Esophagus muscularis mucosa (tissue), 3 donors: ENCODE measurements at regions not wholly inside any gene's neighbourhood (a gene's known extent, or its start where the extent isn't known, plus 50 kb on each side); places are given as distances from the start of the nearest gene placed in this dataset.

ENCODE experiments used
- CTCF ChIP-seq, 3 experiments: fragments of 200-600 bp in 2 of 3; fragments of 450-650 bp in 1 of 3; sonication (generic) in 2 of 3; IDR thresholded peaks; one replicate each; pipeline ENCODE4 v1.5.1; 2017 to 2019; ENCODE audit warnings: antibody characterized with exemption in 3 of 3, mild to moderate bottlenecking in 2 of 3, moderate library complexity in 1 of 3
- POLR2A ChIP-seq: fragments of 450-650 bp; IDR thresholded peaks from one replicate; pipeline ENCODE4 v1.6.1; 2017; ENCODE audit warnings: antibody characterized with exemption, moderate library complexity, mild to moderate bottlenecking, low read depth
- POLR2AphosphoS5 ChIP-seq, 2 donors: sonication (generic); formaldehyde crosslinking; IDR thresholded peaks; one replicate each; pipeline ENCODE4 v1.6.1; 2017; ENCODE audit warnings: antibody characterized with exemption in 2 of 2

DNA sequence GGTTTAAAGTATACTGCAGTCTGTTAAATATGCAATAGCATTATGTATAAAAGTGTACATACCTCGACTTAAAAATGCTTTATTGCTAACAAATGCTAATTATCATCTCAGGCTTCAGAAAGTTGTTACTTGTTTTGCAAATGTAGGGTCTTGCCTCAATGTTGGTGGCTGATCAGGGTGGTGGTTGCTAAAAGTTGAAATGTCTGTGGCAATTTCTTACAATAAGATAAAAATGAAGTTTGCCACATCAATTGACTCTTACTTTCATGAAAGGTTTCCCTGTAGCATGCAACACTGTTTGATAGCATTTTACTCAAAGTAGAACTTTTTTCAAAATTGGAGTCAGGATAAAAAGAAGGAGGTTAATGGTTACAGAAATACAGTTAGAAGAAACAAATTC is 407.7 kb upstream of the OR4E1 start:
- TF ChIP-seq CTCF (IDR thresholded peaks at IDR 0.05) (no peak), POLR2AphosphoS5 (IDR thresholded peaks at IDR 0.05) (no peak), POLR2A (no peak)
